MM.1S (cell line): ENCODE measurements at regions not wholly inside any gene's neighbourhood (a gene's known extent, or its start where the extent isn't known, plus 50 kb on each side); places are given as distances from the start of the nearest gene placed in this dataset.

Source experiments
- DNase-seq: peaks from one replicate; pipeline ENCODE4 v3.0.0-alpha.2; 2015
- H2AFZ ChIP-seq: fragments of 300-600 bp; sonication (generic); 2 replicates; pipeline ENCODE4 v1.6.0; 2016; ENCODE audit warnings: antibody characterized with exemption, low read length
- H3F3A ChIP-seq: fragments of 300-600 bp; sonication (generic); 2 replicates; pipeline ENCODE4 v1.6.1; 2016; ENCODE audit warnings: mild to moderate bottlenecking, antibody characterized with exemption, low read length, moderate library complexity, mixed read lengths; ENCODE audit not compliant: insufficient read depth
- H3K27ac ChIP-seq: fragments of 300-600 bp; sonication (generic); 2 replicates; pipeline ENCODE4 v1.5.1; 2016; ENCODE audit warnings: mild to moderate bottlenecking, low read length
- H3K27me3 ChIP-seq: fragments of 300-600 bp; sonication (generic); replicated peaks from 2 replicates; pipeline ENCODE4 v1.6.0; 2016; ENCODE audit warnings: low read length; ENCODE audit not compliant: insufficient read depth
- H3K36me3 ChIP-seq: fragments of 300-600 bp; sonication (generic); replicated peaks from 2 replicates; pipeline ENCODE4 v1.6.1; 2016; ENCODE audit warnings: mild to moderate bottlenecking, low read length, mixed read lengths; ENCODE audit not compliant: insufficient read depth
- H3K4me1 ChIP-seq: fragments of 300-600 bp; sonication (generic); 2 replicates; pipeline ENCODE4 v1.6.1; 2016; ENCODE audit warnings: low read length, mixed read lengths
- H3K4me2 ChIP-seq: fragments of 300-600 bp; sonication (generic); 2 replicates; pipeline ENCODE4 v1.6.0; 2016; ENCODE audit warnings: low read depth, low read length
- H3K4me3 ChIP-seq: fragments of 300-600 bp; sonication (generic); 2 replicates; pipeline ENCODE4 v1.5.1; 2016; ENCODE audit warnings: low read length, mixed read lengths
- H3K79me2 ChIP-seq: fragments of 300-600 bp; sonication (generic); 2 replicates; pipeline ENCODE4 v1.6.1; 2016; ENCODE audit warnings: mixed run types, low read length, mixed read lengths
- H3K9ac ChIP-seq: fragments of 300-600 bp; sonication (generic); 2 replicates; pipeline ENCODE4 v1.6.1; 2016; ENCODE audit warnings: low read length, mixed read lengths
- H3K9me2 ChIP-seq: fragments of 300-600 bp; sonication (generic); replicated peaks from 2 replicates; pipeline ENCODE4 v1.6.1; 2016; ENCODE audit warnings: mild to moderate bottlenecking, low read length, mixed read lengths; ENCODE audit not compliant: insufficient read depth
- H3K9me3 ChIP-seq: fragments of 300-600 bp; sonication (generic); replicated peaks from 2 replicates; pipeline ENCODE4 v1.6.1; 2016; ENCODE audit warnings: mild to moderate bottlenecking, low read length, mixed read lengths; ENCODE audit not compliant: insufficient read depth
- H4K20me1 ChIP-seq: fragments of 300-600 bp; sonication (generic); 2 replicates; pipeline ENCODE4 v1.6.1; 2016; ENCODE audit warnings: mild to moderate bottlenecking, low read length, moderate library complexity, mixed read lengths; ENCODE audit not compliant: insufficient read depth
- EZH2 ChIP-seq: fragments of 300-600 bp; sonication (generic); optimal IDR thresholded peaks from 2 replicates; pipeline ENCODE3; 2017; ENCODE audit warnings: low read depth, mild to moderate bottlenecking, antibody characterized with exemption, low read length, mixed read lengths
- EZH2phosphoT487 ChIP-seq: fragments of 300-600 bp; sonication (generic); IDR thresholded peaks from 2 replicates; pipeline ENCODE4 v1.6.1; 2018; ENCODE audit warnings: antibody characterized with exemption, low read length
- TF ChIP-seq, protein P1 (sequence below): fragments of 300-600 bp; sonication (generic); IDR thresholded peaks from 2 replicates; pipeline ENCODE4 v1.5.1; 2016; ENCODE audit warnings: antibody characterized with exemption, low read length, mixed read lengths

- H3K4me2 ChIP-seq: no peak overlapping the region
- no peaks in the 10 kb centered on the region for H3K27me3 ChIP-seq
- H4K20me1 ChIP-seq: no peaks in the 10 kb centered on the region
- no peaks in the 10 kb centered on the region for H3K9me3 ChIP-seq
- no peak overlapping the region for H3K9ac ChIP-seq
- DNase-seq: no peak
- TF ChIP-seq EZH2phosphoT487: no peak
- TF ChIP-seq, protein P1, sequence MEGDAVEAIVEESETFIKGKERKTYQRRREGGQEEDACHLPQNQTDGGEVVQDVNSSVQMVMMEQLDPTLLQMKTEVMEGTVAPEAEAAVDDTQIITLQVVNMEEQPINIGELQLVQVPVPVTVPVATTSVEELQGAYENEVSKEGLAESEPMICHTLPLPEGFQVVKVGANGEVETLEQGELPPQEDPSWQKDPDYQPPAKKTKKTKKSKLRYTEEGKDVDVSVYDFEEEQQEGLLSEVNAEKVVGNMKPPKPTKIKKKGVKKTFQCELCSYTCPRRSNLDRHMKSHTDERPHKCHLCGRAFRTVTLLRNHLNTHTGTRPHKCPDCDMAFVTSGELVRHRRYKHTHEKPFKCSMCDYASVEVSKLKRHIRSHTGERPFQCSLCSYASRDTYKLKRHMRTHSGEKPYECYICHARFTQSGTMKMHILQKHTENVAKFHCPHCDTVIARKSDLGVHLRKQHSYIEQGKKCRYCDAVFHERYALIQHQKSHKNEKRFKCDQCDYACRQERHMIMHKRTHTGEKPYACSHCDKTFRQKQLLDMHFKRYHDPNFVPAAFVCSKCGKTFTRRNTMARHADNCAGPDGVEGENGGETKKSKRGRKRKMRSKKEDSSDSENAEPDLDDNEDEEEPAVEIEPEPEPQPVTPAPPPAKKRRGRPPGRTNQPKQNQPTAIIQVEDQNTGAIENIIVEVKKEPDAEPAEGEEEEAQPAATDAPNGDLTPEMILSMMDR: no peak
- no peaks in the 10 kb centered on the region for H3K79me2 ChIP-seq
- no peak overlapping the region for H3K4me3 ChIP-seq
- no peaks in the 10 kb centered on the region for H3K4me1 ChIP-seq
- H3K9me2 ChIP-seq: no peaks in the 10 kb centered on the region
- no peaks in the 10 kb centered on the region for H3K36me3 ChIP-seq
- H2AFZ ChIP-seq: no peak overlapping the region
- no peaks in the 10 kb centered on the region for H3F3A ChIP-seq
- no peak overlapping the region for H3K27ac ChIP-seq
Measured at GRCh38 chr20:20795119-20795518, 82.7 kb upstream of the RALGAPA2 start.

- Histone ChIP-seq H2AFZ (no peak overlapping the region), H3K4me2 (no peak overlapping the region), H3F3A (no peaks in the 10 kb centered on the region), H4K20me1 (no peaks in the 10 kb centered on the region), H3K36me3 (no peaks in the 10 kb centered on the region), H3K9me2 (no peaks in the 10 kb centered on the region), H3K79me2 (no peaks in the 10 kb centered on the region), H3K9ac (no peak overlapping the region), H3K27ac (no peak overlapping the region), H3K4me3 (no peak overlapping the region), H3K27me3 (no peaks in the 10 kb centered on the region), H3K4me1 (no peaks in the 10 kb centered on the region), H3K9me3 (no peaks in the 10 kb centered on the region)
- no peak for TF ChIP-seq EZH2phosphoT487
- no peak for TF ChIP-seq EZH2
- TF ChIP-seq, protein P1: no peak
- no peak for DNase-seq
Measured at GRCh38 chr20:20793591-20793990, 81.1 kb upstream of the RALGAPA2 start.

DNA sequence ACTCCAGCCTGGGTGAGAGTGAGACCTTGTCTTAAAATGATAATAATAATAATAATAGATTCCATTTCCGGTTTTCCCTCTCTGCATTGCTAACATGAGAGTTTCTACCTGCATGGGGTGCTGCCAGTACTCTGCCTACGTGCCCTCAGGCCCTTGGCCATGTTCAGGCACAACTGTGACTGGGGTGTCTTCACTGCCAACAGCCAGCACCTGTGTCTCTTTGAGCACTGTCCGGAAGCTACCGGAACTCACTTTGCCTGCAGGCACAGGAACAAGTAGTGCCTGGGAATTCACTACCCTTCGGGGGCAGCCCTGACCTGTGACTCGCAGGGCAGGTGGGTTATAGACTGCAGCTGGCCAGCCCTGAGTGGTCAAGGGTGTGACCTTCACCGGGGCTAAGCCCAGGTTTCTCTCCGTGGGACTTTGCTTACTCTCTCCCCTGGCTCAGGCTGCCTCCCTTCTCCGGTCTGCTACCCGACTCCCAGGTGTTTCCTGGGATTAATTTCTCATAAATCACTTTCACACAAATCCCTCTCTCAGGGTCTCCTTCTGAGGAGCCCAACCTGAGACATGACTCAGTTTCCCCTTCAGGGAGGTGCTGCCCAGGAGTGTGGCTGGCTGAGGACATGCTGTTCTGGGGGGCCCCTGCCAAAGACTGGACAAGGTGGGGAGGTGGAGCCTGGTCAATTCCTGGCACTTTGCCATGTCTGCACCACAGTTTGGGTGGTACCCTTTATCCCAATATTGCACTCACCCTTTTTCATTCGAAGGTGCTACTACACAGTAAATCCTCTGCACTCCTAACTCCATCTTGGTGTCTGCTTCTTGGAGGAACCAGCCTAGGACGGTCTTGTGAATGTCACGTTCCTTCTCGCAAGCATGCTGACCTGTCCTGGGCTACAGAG, 79.5 kb upstream of the RALGAPA2 start:
- H3K27ac ChIP-seq: no peak overlapping the region
- DNase-seq: no peak
- no peaks in the 10 kb centered on the region for H3K4me1 ChIP-seq
- H3K36me3 ChIP-seq: no peaks in the 10 kb centered on the region
- TF ChIP-seq EZH2phosphoT487 (no peak), EZH2 (no peak)
- TF ChIP-seq, protein P1: no peak
- H3K27me3 ChIP-seq: no peaks in the 10 kb centered on the region
- H4K20me1 ChIP-seq: no peaks in the 10 kb centered on the region
- H3K4me2 ChIP-seq: no peak overlapping the region
- H3K9me2 ChIP-seq: no peaks in the 10 kb centered on the region
- no peak overlapping the region for H3K4me3 ChIP-seq
- H3F3A ChIP-seq: no peaks in the 10 kb centered on the region
- H2AFZ ChIP-seq: no peak overlapping the region
- no peak overlapping the region for H3K9ac ChIP-seq
- H3K9me3 ChIP-seq: no peaks in the 10 kb centered on the region
- H3K79me2 ChIP-seq: no peaks in the 10 kb centered on the region
